HL-60 (cell line): ENCODE measurements at regions not wholly inside any gene's neighbourhood (a gene's known extent, or its start where the extent isn't known, plus 50 kb on each side); places are given as distances from the start of the nearest gene placed in this dataset.

Source experiments
- CTCF ChIP-seq: IDR thresholded peaks from one replicate; pipeline ENCODE4 v1.5.1; 2011; ENCODE audit warnings: low read length, control low read depth, inconsistent platforms; ENCODE audit not compliant: insufficient read depth
- GABPA ChIP-seq: IDR thresholded peaks from 2 replicates; pipeline ENCODE4 v1.6.1; 2012; ENCODE audit warnings: low read depth
- POLR2AphosphoS5 ChIP-seq: IDR thresholded peaks from 2 replicates; pipeline ENCODE4 v1.6.1; 2012; ENCODE audit warnings: low read depth
- REST ChIP-seq: IDR thresholded peaks from 2 replicates; pipeline ENCODE4 v1.6.1; 2012; ENCODE audit warnings: low read depth; ENCODE audit not compliant: insufficient replicate concordance
- SPI1 ChIP-seq: IDR thresholded peaks from 2 replicates; pipeline ENCODE4 v1.6.1; 2012; ENCODE audit warnings: low read depth, mild to moderate bottlenecking, borderline replicate concordance

GRCh38 chr9:103319979-103320378 lies 324.8 kb downstream of the CYLC2 start:
- TF ChIP-seq POLR2AphosphoS5 (no peak), CTCF (no peak), SPI1 (no peak), REST (no peak), GABPA (no peak)
